GDM1 (cell line): ENCODE measurements at regions not wholly inside any gene's neighbourhood (a gene's known extent, or its start where the extent isn't known, plus 50 kb on each side); places are given as distances from the start of the nearest gene placed in this dataset.
"Not testable (repeated sequence)": the region's sequence is repeated elsewhere in the genome, so short reads cannot be mapped to it uniquely, and the experiment has no call there.

Experiments
- DNase-seq: peaks from one replicate; lab custom pipeline; 2025; lab: John Stamatoyannopoulos, UW

- no peak for DNase-seq
These were observed 1120.0 kb upstream of the CDH10 start for GRCh38 chr5:25764733-25765132.

GRCh38 chr5:25763781-25764180 is 1119.0 kb upstream of the CDH10 start:
- DNase-seq, result no peak

GRCh38 chr5:25754895-25755294 is 1110.1 kb upstream of the CDH10 start:
- DNase-seq, result no peak

GRCh38 chr5:25744908-25745307 is 1100.1 kb upstream of the CDH10 start:
- DNase-seq, result no peak

GRCh38 chr5:25716680-25717079 is 1071.9 kb upstream of the CDH10 start:
- no peak for DNase-seq

- DNase-seq, result peak; percentile 7
These were observed 1068.5 kb upstream of the CDH10 start for GRCh38 chr5:25713259-25713658.

- no peak for DNase-seq
These were observed 1062.3 kb upstream of the CDH10 start for GRCh38 chr5:25707093-25707492.

- DNase-seq, result no peak
These were observed 1057.2 kb upstream of the CDH10 start for GRCh38 chr5:25701936-25702335.

GRCh38 chr5:25694801-25695200 is 1050.0 kb upstream of the CDH10 start:
- DNase-seq, result no peak

GRCh38 chr5:25688156-25688555 is 1043.4 kb upstream of the CDH10 start:
- peak; percentile 9 for DNase-seq

GRCh38 chr5:25669645-25670401 is 1025.0 kb upstream of the CDH10 start:
- DNase-seq, result no peak

- no peak for DNase-seq
These were observed 1017.8 kb upstream of the CDH10 start for GRCh38 chr5:25662610-25663009.

- not testable (repeated sequence) for DNase-seq
These were observed 1005.5 kb upstream of the CDH10 start for GRCh38 chr5:25650316-25650715.

- DNase-seq, result no peak
These were observed 1005.0 kb upstream of the CDH10 start for GRCh38 chr5:25649628-25650265.

- no peak for DNase-seq
These were observed 1001.9 kb upstream of the CDH10 start for GRCh38 chr5:25646421-25647341.

GRCh38 chr5:25641124-25641523 is 996.3 kb upstream of the CDH10 start:
- DNase-seq, result no peak

GRCh38 chr5:25619273-25619672 is 974.5 kb upstream of the CDH10 start:
- no peak for DNase-seq

GRCh38 chr5:25618821-25619220 is 974.0 kb upstream of the CDH10 start:
- no peak for DNase-seq

- no peak for DNase-seq
These were observed 969.7 kb upstream of the CDH10 start for GRCh38 chr5:25614466-25614865.

- DNase-seq, result no peak
These were observed 959.9 kb upstream of the CDH10 start for GRCh38 chr5:25604681-25605080.

- no peak for DNase-seq
These were observed 934.3 kb upstream of the CDH10 start for GRCh38 chr5:25579111-25579510.

- no peak for DNase-seq
These were observed 928.9 kb upstream of the CDH10 start for GRCh38 chr5:25573691-25574090.
